Right kidney (tissue), 1 donor: ENCODE measurements at regions not wholly inside any gene's neighbourhood (a gene's known extent, or its start where the extent isn't known, plus 50 kb on each side); places are given as distances from the start of the nearest gene placed in this dataset.
"Not testable (repeated sequence)": the region's sequence is repeated elsewhere in the genome, so short reads cannot be mapped to it uniquely, and the experiment has no call there.

Source experiments
- DNase-seq: peaks from one replicate; pipeline ENCODE4 v3.0.0-alpha.2; 2016

DNA sequence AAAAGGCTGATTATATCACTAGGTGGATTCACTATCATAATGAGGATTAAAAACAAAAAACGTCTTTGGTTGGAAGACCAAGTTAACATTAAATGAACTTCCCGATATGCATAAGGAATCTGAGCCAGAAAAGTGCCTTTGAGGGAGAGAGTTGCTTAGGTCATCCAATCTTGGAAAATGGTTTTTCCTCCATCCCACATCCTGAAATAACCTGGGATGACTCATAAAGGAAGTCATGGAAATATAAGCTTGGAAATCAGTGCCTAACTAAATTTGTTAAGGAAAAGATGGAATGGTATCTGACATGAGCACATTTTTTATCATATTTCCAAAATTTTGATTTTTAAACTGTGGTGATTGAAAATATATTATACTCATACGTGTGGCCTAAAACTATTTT, 66.0 kb downstream of the KBTBD8 start:
- DNase-seq = no peak

DNA sequence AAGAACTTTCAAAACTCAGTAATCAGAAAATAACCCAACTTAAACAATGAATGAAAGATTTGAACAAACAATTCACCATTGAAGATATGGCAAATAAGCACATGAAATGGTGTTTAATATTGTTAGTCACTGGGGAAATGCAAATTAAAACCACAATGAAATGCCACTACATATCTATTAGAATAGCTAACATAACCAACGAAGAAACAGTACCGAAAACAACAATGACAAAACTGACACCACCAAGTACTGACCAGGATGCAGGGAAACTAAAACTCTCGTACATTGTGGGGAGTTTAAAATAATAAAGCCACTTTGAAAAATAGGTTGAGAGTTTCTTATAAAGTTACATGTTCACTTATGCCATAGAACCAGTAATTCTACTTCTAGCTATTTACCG, 69.1 kb downstream of the KBTBD8 start:
- DNase-seq = no peak

DNA sequence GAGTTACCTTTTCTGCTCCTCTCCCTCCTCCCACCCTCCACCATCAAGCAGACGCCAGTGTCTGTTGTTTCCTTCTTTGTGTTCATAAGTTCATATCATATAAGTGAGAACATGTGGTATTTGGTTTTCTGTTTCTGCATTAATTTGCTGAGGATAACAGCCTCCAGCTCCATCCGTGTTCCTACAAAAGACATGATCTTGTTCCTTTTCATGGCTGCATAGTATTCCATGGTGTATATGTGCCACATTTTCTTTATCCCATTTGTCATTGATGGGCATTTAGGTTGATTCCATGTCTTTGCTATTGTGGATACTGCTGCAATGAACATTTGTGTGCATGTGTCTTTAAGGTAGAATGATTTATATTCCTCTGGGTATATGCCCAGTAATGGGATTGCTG, 74.5 kb downstream of the KBTBD8 start:
- not testable (repeated sequence) for DNase-seq

DNA sequence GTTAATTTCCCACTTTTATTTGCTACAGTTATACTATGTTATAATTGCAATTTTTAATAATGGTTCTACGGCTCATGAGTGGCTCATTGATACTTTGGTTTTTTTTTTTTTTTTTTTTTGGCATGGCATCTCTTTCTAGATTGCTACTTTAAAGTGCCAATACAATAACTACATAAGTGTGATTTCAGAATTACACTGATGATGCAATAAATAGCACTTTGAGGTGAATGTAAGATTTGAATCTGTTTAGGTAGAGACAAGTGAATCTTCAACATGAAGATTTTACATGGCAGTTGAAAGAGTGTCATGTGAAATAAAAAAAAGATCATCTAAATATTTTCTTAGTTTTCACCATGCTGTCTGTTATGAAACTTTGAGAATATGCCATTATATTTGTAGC, 75.7 kb downstream of the KBTBD8 start:
- no peak for DNase-seq

DNA sequence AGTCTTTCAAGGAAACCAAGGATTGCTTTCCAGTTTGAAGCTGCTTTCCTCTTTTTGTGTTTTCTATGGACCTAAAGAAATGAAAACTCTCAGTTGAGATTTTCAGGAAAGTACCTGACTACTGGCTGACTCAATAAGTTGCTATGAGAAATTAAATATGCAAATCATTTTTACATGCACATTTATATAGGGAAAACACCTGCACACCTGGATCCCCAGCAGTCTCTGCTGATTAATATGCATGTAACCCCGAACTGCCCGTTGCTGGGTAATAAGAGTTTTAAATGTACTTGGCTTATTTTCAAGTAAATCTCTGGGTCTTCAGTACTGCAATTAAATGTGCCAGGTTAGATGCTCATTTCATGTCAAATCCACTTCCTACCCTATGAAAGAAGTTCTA, 77.2 kb downstream of the KBTBD8 start:
- DNase-seq = no peak

DNA sequence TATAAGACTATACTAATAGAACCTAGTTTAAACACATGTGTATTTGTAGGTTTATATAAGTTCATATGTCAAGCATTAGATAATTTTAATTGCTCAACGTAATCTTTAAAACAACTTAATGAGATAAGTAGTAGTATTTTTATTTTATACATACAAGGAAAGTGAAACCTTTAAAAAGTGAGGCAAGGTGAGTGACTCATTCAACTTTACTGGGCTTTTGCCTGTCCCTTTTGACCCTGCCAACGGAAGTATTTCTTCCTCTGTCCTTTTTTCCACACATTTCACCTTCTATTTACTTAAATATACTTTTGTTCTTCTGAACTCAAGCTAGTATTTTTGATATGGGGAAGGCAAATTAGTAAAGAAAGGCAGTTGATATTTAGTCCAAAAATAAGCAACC, 78.5 kb downstream of the KBTBD8 start:
- DNase-seq = no peak

DNA sequence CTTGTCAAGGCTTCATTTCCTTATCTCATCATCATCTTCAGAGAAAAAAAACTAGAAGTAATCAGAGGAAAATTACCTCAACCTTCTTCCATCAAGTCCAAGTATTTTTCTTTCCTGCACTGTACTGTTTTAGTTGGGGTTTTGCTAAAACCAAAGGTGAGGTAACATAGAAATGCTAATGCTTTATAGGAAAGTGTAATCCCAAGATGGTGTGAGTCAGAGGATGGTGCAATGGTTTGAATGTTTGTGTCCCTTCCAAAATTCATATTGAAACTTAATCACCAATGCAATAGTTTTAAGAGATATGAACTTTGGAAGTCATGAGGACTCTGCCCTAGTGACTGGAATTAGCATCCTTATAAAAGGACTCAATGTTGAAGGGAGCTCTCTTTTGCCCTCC, 79.5 kb downstream of the KBTBD8 start:
- no peak for DNase-seq

DNA sequence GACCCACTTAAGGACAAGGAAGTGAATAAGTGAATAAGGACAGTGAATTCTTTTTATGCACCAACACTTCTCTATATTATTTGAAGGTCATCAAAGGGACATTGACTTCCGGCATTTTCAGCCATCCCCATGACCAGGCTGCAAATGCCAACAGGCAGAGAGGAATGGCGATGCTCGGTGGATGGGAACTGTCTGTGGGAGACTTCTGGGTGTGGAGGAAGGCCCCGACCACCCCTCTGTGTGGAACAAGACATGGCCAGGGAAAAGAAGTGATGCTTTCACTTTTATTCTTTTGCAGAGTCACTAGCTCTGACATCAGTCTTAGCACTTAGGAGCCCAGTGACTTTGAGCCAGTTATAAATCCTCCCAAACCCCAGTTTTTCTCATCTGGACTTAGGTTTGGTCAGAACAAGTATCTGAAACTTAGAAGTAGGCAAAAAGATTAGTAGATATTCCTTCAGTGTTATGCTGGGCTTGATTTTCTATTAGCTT, 84.5 kb downstream of the KBTBD8 start:
- no peak for DNase-seq

DNA sequence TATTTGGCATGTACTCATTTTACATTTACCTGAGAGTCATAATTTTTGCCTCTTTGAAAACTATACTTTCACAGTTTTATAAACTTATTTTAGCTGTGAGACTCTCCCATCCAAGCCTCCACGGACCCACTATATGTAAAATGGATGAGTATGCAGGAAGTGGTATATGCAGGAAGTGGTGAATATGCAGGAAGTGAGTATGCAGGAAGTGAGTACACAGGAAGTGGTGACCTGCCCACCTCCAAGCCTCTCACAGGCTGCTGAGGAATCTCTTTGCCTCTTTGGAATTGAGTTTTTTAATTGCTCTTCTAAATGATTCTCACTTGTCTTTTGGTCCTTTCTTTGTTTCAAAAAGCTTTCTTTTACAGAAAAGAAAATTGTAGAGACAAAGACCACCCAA, 85.2 kb downstream of the KBTBD8 start:
- DNase-seq = no peak

DNA sequence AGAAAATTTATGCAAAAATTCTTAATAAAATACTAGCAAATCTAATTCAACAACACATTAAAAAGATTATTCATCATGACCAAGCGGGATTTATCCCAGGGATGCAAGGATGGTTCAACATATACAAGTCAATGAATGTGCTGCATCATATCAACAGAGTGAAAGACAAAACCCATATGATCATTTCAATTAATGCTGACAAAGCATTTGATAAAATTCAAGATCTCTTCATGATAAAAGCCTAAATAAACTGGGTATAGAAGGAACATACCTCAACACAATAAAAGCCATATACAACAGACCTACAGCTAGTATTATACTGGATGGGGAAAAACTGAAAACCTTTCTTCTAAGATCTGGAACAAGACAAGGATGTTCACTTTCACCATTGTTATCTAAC, 89.7 kb downstream of the KBTBD8 start:
- no peak for DNase-seq

DNA sequence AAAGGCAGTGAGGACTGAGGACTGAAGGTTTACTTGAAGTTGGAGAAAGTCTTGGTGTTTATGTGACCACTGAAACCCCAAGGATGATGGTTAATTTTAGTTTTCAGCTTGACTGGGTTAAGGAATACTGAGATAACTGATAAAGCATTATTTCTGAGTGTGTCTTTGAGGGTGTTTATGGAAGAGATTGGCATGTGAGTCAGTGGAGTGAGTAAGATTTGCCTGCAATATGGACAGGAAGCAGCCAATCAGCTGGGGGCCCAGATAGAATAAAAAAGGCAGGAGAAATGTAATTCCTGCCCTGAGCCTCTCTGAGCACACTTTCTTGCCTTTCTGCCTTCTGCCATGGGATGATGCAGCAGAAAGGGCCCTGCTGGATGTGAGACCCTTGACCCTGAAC, 92.4 kb downstream of the KBTBD8 start:
- no peak for DNase-seq

DNA sequence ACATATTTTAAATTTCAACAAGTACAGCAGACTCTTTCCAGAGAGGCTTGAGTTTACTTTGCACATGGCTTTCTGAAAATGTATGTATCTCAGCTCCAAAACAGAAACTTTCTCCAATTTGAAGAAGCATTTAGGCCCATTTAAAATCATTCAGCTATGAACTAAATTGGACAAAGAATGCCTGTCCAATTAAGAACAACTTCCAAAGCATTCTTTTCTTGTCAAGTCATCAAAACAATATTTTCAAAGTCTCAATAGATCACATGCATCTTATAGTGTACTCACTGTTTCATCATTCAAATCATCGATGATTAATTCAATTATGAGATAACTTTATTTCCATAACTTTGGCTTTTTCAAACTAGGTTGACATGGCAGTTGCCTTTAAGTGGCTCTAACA, 95.2 kb downstream of the KBTBD8 start:
- DNase-seq = no peak

DNA sequence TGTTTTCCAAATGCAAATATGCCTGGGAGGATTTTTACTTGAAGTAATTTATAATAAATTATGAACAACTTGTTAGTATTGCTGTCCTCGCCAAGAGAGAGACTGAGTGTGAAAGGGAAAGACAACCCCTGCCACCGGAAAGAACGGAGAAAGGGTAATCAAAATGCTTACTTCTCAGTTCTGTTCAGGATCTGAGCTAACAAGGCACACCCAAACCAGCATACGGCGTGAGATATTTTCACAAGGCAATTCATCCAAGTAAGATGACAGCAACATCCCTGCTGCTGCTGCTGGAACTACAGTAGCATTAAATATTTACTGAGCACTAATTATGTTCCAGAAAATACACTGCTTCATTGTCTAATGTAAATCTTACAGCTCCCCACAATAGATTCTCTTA, 96.1 kb downstream of the KBTBD8 start:
- no peak for DNase-seq

DNA sequence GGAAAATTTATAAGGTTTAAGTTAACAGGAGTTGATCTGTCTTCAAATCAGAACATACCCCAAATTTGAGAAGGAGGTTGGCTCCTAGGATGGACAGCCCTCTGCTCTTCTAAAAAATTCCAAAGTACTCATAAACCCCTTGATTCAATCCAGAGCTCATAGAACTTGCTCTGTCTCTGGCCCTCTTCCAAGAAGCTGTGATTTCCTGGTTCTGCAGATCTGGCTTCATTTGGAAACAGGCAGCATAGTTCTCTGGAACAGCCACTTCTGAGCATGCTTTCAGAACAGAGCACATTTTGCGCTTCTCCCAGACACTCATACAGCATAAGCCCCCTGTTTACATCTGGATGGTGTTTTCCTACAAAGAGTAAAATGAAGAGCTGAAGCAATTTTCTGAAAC, 96.7 kb downstream of the KBTBD8 start:
- DNase-seq = no peak

DNA sequence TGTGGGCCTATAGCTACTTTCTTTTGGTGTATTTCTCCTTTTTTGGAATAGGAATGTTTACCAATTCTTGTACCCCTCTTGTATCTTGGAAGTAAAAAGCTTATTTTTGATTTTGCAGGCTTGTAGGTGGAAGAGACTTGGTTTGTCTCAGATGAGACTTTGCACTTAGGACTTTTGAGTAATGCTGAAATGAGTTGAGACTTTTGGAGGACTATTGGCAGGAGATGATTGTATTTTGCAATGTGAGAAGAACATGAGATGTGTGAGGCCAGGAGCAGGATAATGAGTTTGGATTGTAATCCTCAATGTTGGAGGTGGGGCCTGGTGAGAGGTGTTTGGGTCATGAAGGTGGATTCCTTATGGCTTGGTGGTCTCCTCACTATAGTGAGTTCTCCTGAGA, 106.3 kb downstream of the KBTBD8 start:
- no peak for DNase-seq

DNA sequence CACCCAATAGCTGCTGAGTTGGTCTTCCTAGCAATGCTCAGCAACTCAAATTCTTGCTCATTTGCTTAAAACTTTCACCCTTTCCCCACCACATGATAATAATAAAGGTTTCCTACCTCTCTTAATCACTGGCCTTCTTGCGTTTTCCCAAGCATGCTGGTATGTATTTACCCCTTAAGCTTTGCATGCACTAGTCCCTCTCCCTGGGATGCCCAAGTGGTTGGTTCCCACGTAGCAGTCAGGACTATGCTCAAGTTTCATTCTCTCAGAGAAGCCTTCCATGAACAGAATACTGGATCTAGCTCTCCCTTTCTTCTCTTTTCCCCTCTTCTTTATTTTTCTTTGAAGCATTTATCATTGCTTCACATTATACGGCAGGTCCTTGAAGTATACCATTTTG, 108.8 kb downstream of the KBTBD8 start:
- no peak for DNase-seq

DNA sequence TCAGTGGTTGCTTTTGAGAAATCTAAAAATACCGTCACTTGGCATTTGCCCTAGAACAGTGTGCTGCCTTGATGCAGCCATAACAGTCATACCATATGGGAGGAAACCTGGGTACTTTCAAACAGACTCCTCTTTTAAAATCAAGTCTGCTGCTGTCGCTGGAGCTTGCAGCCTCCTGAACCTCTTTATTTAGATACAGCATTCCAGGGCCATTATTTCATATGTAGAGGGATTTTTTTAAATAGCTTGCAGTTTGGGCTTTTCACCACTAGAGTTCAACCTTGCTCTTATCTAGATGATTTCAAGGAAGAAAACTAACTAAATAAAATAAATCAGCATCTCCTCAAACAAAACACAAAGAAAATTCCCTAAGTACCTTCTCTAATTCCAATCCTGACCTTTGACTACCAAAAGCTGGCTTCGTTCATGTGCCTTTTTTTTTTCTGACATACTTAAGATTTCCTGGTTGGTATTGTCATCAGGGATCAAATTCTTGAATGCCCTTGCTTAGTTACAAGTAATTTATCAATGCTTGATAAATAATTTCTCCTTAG, 111.6 kb downstream of the KBTBD8 start:
- peak; percentile 4 for DNase-seq

DNA sequence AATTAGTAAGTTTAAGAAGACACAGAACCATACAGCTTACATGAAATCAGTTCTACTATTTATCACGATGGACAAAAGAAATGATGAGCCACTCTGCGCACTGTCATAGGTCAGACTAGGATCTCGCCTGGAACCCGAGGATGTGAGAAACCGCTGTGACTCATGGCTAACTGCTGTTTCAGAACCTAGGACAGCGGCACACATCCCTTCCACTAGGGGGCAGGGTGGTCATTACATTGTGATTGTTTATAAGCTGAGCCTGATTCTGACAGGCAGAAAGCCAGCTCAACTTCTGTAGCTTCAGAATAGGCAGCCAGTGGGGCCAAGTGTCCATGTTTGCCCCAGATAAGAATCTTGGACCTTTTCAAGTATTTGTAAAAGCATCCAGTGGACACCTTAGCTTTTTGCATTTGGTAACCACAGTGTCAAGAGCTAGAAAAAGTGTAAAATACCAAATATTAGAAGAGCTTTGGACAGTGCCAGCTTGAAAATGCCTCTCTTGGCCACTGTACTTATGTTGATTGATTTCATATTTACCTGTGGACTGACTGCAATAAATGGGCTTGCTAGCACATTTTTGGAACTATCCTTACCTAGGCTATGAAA, 115.8 kb downstream of the KBTBD8 start:
- peak; percentile 45 for DNase-seq

DNA sequence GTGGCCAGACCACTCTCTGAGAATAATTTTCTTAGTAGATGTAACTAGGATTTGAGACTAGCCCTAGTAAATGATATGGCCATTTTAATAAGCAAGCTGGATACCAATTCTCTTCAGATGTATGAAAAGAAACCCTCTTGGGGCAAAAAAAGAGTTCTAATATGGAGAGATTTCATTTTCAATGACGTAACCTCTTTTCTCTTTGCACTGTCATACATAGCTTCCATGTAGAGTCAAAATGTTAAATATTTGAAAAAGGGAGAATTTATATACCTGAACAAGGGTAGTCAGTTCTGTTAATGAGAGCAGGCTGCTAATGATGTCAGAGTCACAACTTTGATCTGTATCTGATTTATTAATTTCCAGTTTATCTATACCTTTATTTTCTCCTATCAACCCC, 120.0 kb downstream of the KBTBD8 start:
- no peak for DNase-seq

DNA sequence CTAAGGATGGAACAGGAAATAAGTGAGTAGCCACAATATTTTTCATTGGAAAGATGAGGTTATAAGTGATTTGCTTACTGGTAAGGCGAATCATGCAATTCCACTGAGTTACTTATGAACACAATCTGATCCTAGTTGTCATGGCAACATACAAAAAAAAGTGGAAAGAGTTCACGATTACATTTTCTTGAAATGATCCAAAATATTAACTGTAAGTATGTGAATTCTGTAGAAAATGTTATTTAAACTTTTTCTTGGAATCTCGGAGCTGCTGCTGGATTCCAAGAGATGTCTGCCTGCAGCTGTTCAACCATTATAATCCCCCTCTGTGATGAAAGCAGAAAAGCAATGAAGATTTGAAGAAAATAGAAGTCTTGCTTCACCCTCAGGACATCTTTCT, 120.5 kb downstream of the KBTBD8 start:
- DNase-seq = no peak

DNA sequence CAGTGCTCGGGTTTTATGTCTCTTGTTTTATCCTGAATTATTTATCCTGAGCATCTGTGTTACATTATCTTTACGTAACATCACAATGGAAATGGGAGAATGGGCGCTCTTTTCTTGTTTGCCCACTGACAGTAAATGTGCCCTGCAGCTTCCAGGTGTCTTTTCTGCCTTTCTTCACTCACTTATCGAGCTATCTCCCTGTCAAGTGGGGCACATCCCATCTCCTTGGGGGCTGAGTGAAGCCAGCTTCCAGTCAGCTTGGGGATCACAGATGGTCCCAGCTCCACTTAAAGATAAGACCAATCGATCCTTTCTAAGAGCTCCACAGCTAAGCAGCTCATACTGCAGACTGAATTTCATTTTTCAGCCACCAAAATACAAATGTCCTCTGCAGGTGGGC, 125.8 kb downstream of the KBTBD8 start:
- no peak for DNase-seq

DNA sequence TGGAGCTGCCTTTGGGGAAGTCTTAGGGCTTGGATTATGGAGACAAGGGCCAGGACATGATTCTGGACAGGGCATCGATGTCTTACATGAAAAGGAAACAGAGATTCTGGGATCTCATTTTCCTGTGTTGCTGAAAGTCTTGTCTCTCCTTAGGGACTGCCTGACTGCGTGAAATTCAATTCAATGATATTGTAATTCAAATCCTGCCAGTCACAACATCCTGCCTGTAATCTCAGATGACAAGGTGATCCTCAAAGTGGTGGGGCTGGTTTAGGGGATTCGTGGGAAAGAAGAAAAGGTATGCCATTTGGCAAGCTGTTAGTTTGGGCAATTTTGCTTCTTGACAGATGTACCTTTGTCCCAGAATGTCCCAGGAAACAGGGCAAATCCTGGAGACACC, 129.1 kb downstream of the KBTBD8 start:
- DNase-seq = no peak

DNA sequence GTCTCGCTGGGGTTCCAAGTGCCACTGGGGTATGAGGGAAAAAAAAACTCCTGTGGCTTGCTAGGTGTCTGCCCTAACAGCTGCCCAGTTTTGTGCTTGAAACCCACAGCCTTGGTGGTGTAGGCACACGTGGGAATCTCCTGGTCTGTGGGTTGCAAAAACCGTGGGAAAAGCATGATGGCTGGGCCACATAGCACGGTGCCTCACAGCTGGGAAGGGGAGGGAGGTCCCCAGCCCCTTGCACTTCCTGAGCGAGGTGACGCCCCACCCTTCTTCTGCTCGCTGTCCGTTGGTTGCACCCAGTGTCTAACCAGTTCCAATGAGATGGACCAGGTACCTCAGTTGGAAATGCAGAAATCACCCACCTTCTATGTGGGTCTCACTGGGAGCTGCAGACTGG, 144.3 kb downstream of the KBTBD8 start:
- DNase-seq = no peak

DNA sequence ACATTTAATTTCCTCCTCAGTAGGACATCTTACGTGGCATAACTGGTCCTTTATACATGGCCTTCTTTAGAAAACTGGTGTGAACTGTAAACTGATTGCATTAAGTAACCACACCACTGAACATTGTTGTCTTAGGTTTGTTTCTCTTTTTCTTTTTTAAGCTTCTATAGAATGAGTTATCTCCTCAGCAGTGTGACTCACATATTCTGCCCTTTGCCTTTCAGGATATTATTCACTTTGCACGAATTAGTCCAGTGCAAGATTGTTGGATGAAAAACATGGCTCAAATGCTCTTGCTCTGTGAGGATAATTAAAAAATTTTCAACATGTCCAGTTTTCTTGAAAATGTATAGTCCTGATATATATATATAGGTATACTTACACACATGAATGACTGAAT, 147.6 kb downstream of the KBTBD8 start:
- DNase-seq = no peak

DNA sequence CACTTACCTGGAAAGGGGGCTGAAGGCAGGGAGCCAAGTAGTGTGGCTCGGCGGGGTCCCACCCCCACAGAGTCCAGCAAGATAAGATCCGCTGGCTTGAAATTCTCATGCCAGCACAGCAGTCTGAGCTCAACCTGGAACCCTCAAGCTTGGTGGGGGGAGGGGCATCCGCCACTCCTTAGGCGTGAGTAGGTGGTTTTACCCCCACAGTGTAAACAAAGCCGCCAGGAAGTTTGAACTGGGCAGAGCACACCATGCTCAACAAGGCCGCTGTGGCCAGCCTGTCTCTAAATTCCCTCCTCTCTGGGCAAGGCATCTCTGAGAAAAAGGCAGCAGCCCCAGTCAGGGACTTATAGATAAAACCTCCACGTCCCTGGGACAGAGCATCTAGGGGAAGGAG, 156.3 kb downstream of the KBTBD8 start:
- DNase-seq = no peak
